ENCODE measurements at regions not wholly inside any gene's neighbourhood (a gene's known extent, or its start where the extent isn't known, plus 50 kb on each side); places are given as distances from the start of the nearest gene placed in this dataset.

DNA sequence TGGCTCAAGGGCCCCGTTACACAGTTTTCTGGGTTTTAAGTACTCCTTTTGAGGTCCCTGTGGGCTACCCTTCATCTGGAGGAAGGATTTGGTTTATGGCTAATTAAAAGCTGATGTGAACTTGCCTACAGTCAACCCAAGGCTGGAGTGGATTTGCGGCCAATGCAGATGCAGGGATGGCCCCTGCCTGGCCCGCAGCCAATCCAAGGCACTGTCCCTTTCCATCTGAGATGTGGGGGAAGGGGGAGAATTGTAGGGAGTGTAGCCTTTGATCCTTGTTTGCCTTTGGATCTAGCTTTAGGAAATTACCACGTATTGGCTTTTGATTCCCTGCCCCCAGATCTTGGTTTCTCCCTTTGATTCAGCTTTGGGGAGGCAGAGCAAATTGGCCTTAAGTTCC is 128.0 kb upstream of the GGTLC1 start:
- no peak for TF ChIP-seq EP300 (IDR thresholded peaks at IDR 0.05)
- TF ChIP-seq CTCF (IDR thresholded peaks at IDR 0.05): no peak
- TF ChIP-seq POLR2A (IDR thresholded peaks at IDR 0.05): no peak
- H3K27ac ChIP-seq: no peak overlapping the region
- WGBS, 3 donors: 75 to 79% (median 78%) methylated on average over 4 of the region's 4 CpGs
- no peaks in the 10 kb centered on the region for H3K9me3 ChIP-seq
- no peak overlapping the region for H3K4me3 ChIP-seq
- no peaks in the 10 kb centered on the region for H3K36me3 ChIP-seq
- peaks cover 12% of the 10 kb centered on the region for H3K4me1 ChIP-seq (ENCODE audit: insufficient read depth)
- H3K27me3 ChIP-seq: no peaks in the 10 kb centered on the region
- intact Hi-C loops (cut with DNase I): no loop called here
- DNase-seq: no peak

DNA sequence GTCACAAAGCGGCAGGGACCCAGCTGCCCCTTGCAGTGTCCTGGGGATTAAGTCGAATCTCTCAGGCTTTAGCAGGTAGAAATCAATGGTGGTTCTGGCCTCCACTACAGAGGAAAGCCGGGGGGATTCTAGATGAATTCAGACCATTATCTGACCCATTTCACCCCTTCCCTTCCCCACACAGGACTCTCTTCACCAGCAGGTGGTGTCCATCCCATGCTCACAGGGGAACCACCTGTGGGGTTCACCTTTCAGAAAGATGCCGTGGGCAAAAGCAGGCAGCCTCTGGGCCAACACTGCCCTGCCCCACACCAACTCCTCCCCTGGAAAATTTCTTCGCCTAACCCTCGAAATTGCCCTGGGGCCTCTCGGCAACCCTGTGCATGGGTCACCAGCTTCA is 123.8 kb upstream of the GGTLC1 start:
- intact Hi-C loops (cut with DNase I): no loop called here
- no peak for TF ChIP-seq EP300 (IDR thresholded peaks at IDR 0.05)
- Histone ChIP-seq H3K9me3 (no peaks in the 10 kb centered on the region), H3K27me3 (no peaks in the 10 kb centered on the region), H3K36me3 (no peaks in the 10 kb centered on the region), H3K4me1 (ENCODE audit: insufficient read depth) (no peaks in the 10 kb centered on the region), H3K27ac (no peak overlapping the region), H3K4me3 (no peak overlapping the region)
- DNase-seq: no peak
- 92 to 94% (median 92%) methylated on average over 7 of the region's 7 CpGs for WGBS, 3 donors

DNA sequence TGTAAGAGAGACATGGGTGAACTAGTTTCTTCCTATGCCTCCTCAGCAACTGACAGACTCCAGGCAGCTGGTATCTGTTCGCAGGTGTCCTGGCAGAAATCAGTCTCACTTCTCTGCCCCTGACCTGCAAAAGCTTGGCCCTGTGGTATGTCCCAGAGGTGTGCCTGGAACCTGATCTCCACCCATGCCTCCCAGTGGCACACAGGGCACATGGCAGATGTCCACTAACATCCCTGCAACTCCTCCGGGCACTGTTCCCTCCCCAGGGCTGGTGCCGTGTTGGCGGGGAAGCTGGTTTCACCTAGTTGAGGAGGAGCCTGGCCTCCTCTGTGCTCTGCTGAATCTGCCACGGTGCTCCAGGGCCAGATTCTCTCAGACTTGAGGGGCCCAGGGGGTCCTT is 123.3 kb upstream of the GGTLC1 start:
- H3K4me3 ChIP-seq: no peak overlapping the region
- no peaks in the 10 kb centered on the region for H3K36me3 ChIP-seq
- no peak overlapping the region for H3K27ac ChIP-seq
- H3K27me3 ChIP-seq: no peaks in the 10 kb centered on the region
- DNase-seq: no peak
- no peaks in the 10 kb centered on the region for H3K4me1 ChIP-seq (ENCODE audit: insufficient read depth)
- 76 to 82% (median 76%) methylated on average over 5 of the region's 5 CpGs for WGBS, 3 donors
- intact Hi-C loops (cut with DNase I): no loop called here
- H3K9me3 ChIP-seq: no peaks in the 10 kb centered on the region
- no peak for TF ChIP-seq EP300 (IDR thresholded peaks at IDR 0.05)
- no peak for TF ChIP-seq POLR2A (IDR thresholded peaks at IDR 0.05)
- no peak for TF ChIP-seq CTCF (IDR thresholded peaks at IDR 0.05)

- TF ChIP-seq EP300 (IDR thresholded peaks at IDR 0.05) (no peak), CTCF (IDR thresholded peaks at IDR 0.05) (no peak), POLR2A (IDR thresholded peaks at IDR 0.05) (no peak)
- H3K27me3 ChIP-seq: no peaks in the 10 kb centered on the region
- no peak for DNase-seq
- no peaks in the 10 kb centered on the region for H3K36me3 ChIP-seq
- H3K9me3 ChIP-seq: no peaks in the 10 kb centered on the region
- H3K27ac ChIP-seq: no peak overlapping the region
- no peak overlapping the region for H3K4me3 ChIP-seq
- intact Hi-C loops (cut with DNase I): no loop called here
- no peaks in the 10 kb centered on the region for H3K4me1 ChIP-seq (ENCODE audit: insufficient read depth)
- WGBS, 3 donors: 94 to 95% (median 94%) methylated on average over 10 of the region's 10 CpGs
These were observed 121.0 kb upstream of the GGTLC1 start for GRCh38 chr20:24109537-24109936.

DNA sequence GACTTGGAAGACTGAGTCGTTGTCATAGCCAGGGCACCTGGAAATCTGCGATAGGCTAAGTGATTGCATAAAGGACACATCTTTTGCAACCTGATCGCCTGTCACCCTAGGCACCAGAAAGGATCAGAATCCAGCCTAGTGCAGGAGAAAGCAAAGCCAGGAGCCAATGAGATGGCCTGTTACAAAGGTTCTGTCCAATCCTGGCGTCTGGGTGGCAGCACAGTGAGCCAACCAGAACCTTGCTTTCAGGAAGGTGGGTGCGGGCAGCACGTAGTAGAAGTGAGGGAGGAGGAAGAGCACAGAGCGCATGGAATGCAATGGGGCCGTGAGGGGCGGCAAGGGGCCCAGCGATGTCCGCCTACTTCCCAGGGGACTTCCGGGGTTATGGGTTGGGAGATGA is 120.4 kb upstream of the GGTLC1 start:
- no peaks in the 10 kb centered on the region for H3K9me3 ChIP-seq
- whole genome bisulfite sequencing, 3 donors: 93 to 95% (median 94%) methylated on average over 12 of the region's 12 CpGs
- H3K27ac ChIP-seq: no peak overlapping the region
- no peak for TF ChIP-seq POLR2A (IDR thresholded peaks at IDR 0.05)
- TF ChIP-seq EP300 (IDR thresholded peaks at IDR 0.05): no peak
- TF ChIP-seq CTCF (IDR thresholded peaks at IDR 0.05): no peak
- H3K4me1 ChIP-seq (ENCODE audit: insufficient read depth): no peaks in the 10 kb centered on the region
- no peaks in the 10 kb centered on the region for H3K36me3 ChIP-seq
- no peaks in the 10 kb centered on the region for H3K27me3 ChIP-seq
- H3K4me3 ChIP-seq: no peak overlapping the region
- DNase-seq: no peak
- intact Hi-C loops (cut with DNase I): no loop called here
